Chondrocyte (in vitro differentiated cells): ENCODE measurements at regions not wholly inside any gene's neighbourhood (a gene's known extent, or its start where the extent isn't known, plus 50 kb on each side); places are given as distances from the start of the nearest gene placed in this dataset.

ENCODE experiments used
- DNase-seq: peaks from one replicate; pipeline ENCODE4 v3.0.0; 2021; ENCODE audit warnings: mixed read lengths, low spot score
- H3K27ac Mint-ChIP-seq: one replicate; pipeline ENCODE4 v1.8.0; 2021; ENCODE audit warnings: mild to moderate bottlenecking, moderate library complexity, mixed read lengths; ENCODE audit not compliant: unreplicated experiment
- H3K27me3 Mint-ChIP-seq: 2 replicates; pipeline ENCODE4 v1.8.0; 2021; ENCODE audit warnings: low read depth, mixed read lengths
- H3K36me3 Mint-ChIP-seq: 2 replicates; pipeline ENCODE4 v1.8.0; 2021; ENCODE audit warnings: low read depth, mixed read lengths
- H3K4me1 Mint-ChIP-seq: 2 replicates; pipeline ENCODE4 v1.8.0; 2021; ENCODE audit warnings: low read depth, mild to moderate bottlenecking, mixed read lengths
- H3K4me3 Mint-ChIP-seq: one replicate; pipeline ENCODE4 v1.8.0; 2021; ENCODE audit warnings: mild to moderate bottlenecking, moderate library complexity, mixed read lengths; ENCODE audit not compliant: unreplicated experiment
- H3K9me3 Mint-ChIP-seq: 2 replicates; pipeline ENCODE4 v1.8.0; 2021; ENCODE audit warnings: low read depth, mixed read lengths
- TF ChIP-seq, protein P1 (sequence below): fragments of 200-600 bp; sonication (generic); IDR thresholded peaks from 2 replicates; pipeline ENCODE4 v1.5.0; 2021; ENCODE audit warnings: antibody characterized with exemption, mild to moderate bottlenecking, moderate library complexity

DNA sequence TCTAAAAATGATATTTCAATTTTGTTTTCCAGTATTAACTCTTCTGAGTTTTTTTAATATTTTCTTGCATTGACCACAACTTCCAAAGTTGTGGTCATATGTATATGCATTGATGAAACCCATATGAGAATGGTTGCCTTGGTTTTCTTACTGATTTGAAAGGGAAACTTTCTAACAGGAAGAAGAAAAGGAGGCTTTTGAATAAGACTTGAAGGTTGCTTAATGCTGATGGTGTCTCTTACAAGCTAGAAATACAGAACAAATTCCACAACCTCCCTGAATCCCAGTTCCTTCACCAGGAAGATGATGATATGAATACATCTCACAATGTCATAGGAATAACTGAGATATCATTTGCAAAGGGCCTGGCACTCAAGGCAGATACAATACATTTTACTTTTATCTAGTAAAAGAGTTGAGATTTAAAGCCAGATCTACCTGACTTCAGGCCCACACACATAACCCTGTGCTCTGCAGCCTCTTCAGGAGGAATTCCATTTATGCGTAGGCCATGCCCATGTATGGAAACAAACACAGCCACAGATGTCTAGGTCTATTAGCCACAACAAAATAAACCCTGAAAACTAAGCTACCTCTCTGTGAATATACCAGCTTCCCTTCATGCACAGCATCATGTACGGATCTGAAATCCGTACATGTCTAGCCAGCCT, 165.4 kb upstream of the PLEKHG7 start:
- H3K27me3 Mint-ChIP-seq = no peaks in the 10 kb centered on the region
- H3K4me1 Mint-ChIP-seq = peaks cover 29% of the 10 kb centered on the region
- TF ChIP-seq, protein P1, sequence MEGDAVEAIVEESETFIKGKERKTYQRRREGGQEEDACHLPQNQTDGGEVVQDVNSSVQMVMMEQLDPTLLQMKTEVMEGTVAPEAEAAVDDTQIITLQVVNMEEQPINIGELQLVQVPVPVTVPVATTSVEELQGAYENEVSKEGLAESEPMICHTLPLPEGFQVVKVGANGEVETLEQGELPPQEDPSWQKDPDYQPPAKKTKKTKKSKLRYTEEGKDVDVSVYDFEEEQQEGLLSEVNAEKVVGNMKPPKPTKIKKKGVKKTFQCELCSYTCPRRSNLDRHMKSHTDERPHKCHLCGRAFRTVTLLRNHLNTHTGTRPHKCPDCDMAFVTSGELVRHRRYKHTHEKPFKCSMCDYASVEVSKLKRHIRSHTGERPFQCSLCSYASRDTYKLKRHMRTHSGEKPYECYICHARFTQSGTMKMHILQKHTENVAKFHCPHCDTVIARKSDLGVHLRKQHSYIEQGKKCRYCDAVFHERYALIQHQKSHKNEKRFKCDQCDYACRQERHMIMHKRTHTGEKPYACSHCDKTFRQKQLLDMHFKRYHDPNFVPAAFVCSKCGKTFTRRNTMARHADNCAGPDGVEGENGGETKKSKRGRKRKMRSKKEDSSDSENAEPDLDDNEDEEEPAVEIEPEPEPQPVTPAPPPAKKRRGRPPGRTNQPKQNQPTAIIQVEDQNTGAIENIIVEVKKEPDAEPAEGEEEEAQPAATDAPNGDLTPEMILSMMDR = no peak
- no peak overlapping the region for H3K27ac Mint-ChIP-seq
- H3K9me3 Mint-ChIP-seq = no peaks in the 10 kb centered on the region
- no peak overlapping the region for H3K4me3 Mint-ChIP-seq
- no peak for DNase-seq
- H3K36me3 Mint-ChIP-seq = peaks cover 2% of the 10 kb centered on the region

GRCh38 chr12:92535961-92536360, 166.8 kb upstream of the PLEKHG7 start:
- H3K4me1 Mint-ChIP-seq = peaks cover 29% of the 10 kb centered on the region
- H3K9me3 Mint-ChIP-seq = no peaks in the 10 kb centered on the region
- H3K36me3 Mint-ChIP-seq = no peaks in the 10 kb centered on the region
- DNase-seq = no peak
- no peak overlapping the region for H3K27ac Mint-ChIP-seq
- no peaks in the 10 kb centered on the region for H3K27me3 Mint-ChIP-seq
- TF ChIP-seq, protein P1 = no peak
- no peak overlapping the region for H3K4me3 Mint-ChIP-seq

GRCh38 chr12:92533280-92533890, 169.4 kb upstream of the PLEKHG7 start:
- no peak for DNase-seq
- no peaks in the 10 kb centered on the region for H3K36me3 Mint-ChIP-seq
- no peaks in the 10 kb centered on the region for H3K27me3 Mint-ChIP-seq
- H3K4me3 Mint-ChIP-seq = no peak overlapping the region
- TF ChIP-seq, protein P1 = no peak
- H3K9me3 Mint-ChIP-seq = no peaks in the 10 kb centered on the region
- no peak overlapping the region for H3K27ac Mint-ChIP-seq
- peaks cover 10% of the 10 kb centered on the region for H3K4me1 Mint-ChIP-seq

DNA sequence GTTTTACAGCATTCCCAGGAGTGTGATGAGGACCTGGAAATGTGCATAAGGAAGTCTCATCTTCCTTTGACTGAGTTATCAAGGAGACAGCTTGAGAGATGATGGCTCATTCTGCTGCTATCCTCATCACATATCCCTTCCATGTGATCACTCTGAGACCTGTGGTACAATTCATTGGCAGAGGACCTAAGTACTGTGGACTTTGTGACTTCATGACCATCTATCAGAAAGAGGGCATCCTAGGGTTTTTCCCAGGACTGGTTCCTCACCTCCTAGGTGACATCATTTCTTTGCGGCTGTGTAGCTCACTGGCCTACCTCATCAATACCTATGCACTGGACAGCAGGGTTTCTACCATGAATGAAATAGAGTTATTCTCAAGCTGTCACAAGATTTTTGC, 172.1 kb upstream of the PLEKHG7 start:
- TF ChIP-seq, protein P1 = no peak
- Mint-ChIP-seq H3K36me3 (no peaks in the 10 kb centered on the region), H3K9me3 (no peaks in the 10 kb centered on the region), H3K4me1 (peaks cover 10% of the 10 kb centered on the region), H3K27ac (no peak overlapping the region), H3K27me3 (no peaks in the 10 kb centered on the region), H3K4me3 (no peak overlapping the region)
- DNase-seq = no peak

DNA sequence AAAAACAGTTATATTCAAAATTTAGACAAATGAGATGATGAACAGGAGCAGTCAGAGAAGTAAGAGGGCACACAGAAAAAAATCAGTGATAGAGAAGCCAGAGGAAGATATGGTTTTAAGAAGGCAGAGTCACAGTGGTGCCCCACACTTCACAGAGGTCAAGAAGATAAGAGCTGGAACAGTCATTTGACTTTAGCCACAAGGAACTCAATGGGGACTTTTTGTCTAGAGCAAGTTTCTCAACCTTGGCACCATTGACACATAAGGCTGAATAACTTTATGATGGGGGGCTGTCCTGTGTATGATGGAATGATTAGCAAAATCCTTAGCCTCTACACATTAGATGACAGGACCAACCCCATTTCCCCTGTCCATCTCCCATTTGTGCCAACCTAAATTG, 172.8 kb upstream of the PLEKHG7 start:
- no peaks in the 10 kb centered on the region for H3K36me3 Mint-ChIP-seq
- no peaks in the 10 kb centered on the region for H3K9me3 Mint-ChIP-seq
- H3K4me1 Mint-ChIP-seq = peaks cover 10% of the 10 kb centered on the region
- no peak overlapping the region for H3K27ac Mint-ChIP-seq
- TF ChIP-seq, protein P1 = no peak
- DNase-seq = no peak
- no peak overlapping the region for H3K4me3 Mint-ChIP-seq
- H3K27me3 Mint-ChIP-seq = no peaks in the 10 kb centered on the region
